Caco-2 (cell line): ENCODE measurements at regions not wholly inside any gene's neighbourhood (a gene's known extent, or its start where the extent isn't known, plus 50 kb on each side); places are given as distances from the start of the nearest gene placed in this dataset.
A peak's percentile ranks its signal among the peaks of the same experiment; 100 is the strongest.

Source experiments
- BruUV-seq: library from RNA; stranded (reverse); fragments of 400-500 nt; replicated peaks from 2 replicates; lab custom pipeline; 2021; lab: Mats Ljungman, UMichigan
- CTCF ChIA-PET: fragments of 300-600 bp; sonication (Branson Sonifier 250); formaldehyde crosslinking; loops from one replicate; lab custom pipeline; 2022; ENCODE audit warnings: antibody characterized with exemption; lab: Charles Lee
- POLR2A ChIA-PET: fragments of 300-600 bp; sonication (Branson Sonifier 250); formaldehyde crosslinking; loops from one replicate; lab custom pipeline; 2022; ENCODE audit warnings: antibody characterized with exemption; lab: Charles Lee
- DNase-seq, 2 experiments: peaks; one replicate each; pipeline versions ENCODE4 v3.0.0 to v3.0.0-alpha.2; 2020 to 2022
- H3K27me3 ChIP-seq: replicated peaks from 2 replicates; pipeline ENCODE4 v1.6.0; 2011; ENCODE audit warnings: low read length; ENCODE audit not compliant: control insufficient read depth, insufficient read depth
- H3K36me3 ChIP-seq: 2 replicates; pipeline ENCODE4 v1.5.1; 2011; ENCODE audit warnings: low read length; ENCODE audit not compliant: control insufficient read depth, insufficient read depth
- H3K4me1 ChIP-seq: fragments of 250-450 bp; sonication (Bioruptor Pico); 2 replicates; pipeline ENCODE4 v1.5.1; 2020; ENCODE audit warnings: mild to moderate bottlenecking
- H3K4me3 ChIP-seq: 2 replicates; pipeline ENCODE4 v1.5.1; 2011; ENCODE audit warnings: low read depth, mild to moderate bottlenecking, control low read depth, low read length
- H3K9me3 ChIP-seq: fragments of 250-450 bp; sonication (Bioruptor Pico); 2 replicates; pipeline ENCODE4 v1.5.1; 2020; ENCODE audit warnings: mild to moderate bottlenecking, moderate library complexity
- H3K27ac Mint-ChIP-seq: one replicate; pipeline ENCODE4 v1.8.0; 2022; ENCODE audit warnings: mixed read lengths; ENCODE audit not compliant: unreplicated experiment
- H3K27me3 Mint-ChIP-seq: one replicate; pipeline ENCODE4 v1.8.0; 2022; ENCODE audit warnings: mixed read lengths; ENCODE audit not compliant: insufficient read depth, unreplicated experiment
- H3K36me3 Mint-ChIP-seq: one replicate; pipeline ENCODE4 v1.8.0; 2022; ENCODE audit warnings: mild to moderate bottlenecking, mixed read lengths; ENCODE audit not compliant: insufficient read depth, unreplicated experiment
- H3K4me1 Mint-ChIP-seq: one replicate; pipeline ENCODE4 v1.8.0; 2022; ENCODE audit warnings: low read depth, mixed read lengths; ENCODE audit not compliant: unreplicated experiment
- H3K4me3 Mint-ChIP-seq: one replicate; pipeline ENCODE4 v1.8.0; 2022; ENCODE audit warnings: mild to moderate bottlenecking, moderate library complexity, mixed read lengths; ENCODE audit not compliant: unreplicated experiment
- H3K9me3 Mint-ChIP-seq: one replicate; pipeline ENCODE4 v1.8.0; 2022; ENCODE audit warnings: mixed read lengths; ENCODE audit not compliant: unreplicated experiment
- intact Hi-C: fragments of 100-400 bp; cut with micrococcal nuclease; formaldehyde crosslinking; loops from one replicate; pipeline ENCODE4 v1.10.0; 2022; ENCODE audit not compliant: unreplicated experiment
- TF ChIP-seq, protein P1 (sequence below), 2 experiments: fragments of 200-600 bp in 1 of 2; IDR thresholded peaks; 1 replicate in 1 of 2; 2 replicates in 1 of 2; pipeline versions ENCODE4 v1.5.1 to v1.8.0; 2011 to 2022; ENCODE audit warnings: antibody characterized with exemption in 1 of 2, control low read depth in 1 of 2, inconsistent platforms in 1 of 2, low read depth in 1 of 2, low read length in 1 of 2, mild to moderate bottlenecking in 1 of 2, moderate library complexity in 1 of 2; ENCODE audit not compliant: insufficient read depth in 1 of 2, severe bottlenecking in 1 of 2, unreplicated experiment in 1 of 2

DNA sequence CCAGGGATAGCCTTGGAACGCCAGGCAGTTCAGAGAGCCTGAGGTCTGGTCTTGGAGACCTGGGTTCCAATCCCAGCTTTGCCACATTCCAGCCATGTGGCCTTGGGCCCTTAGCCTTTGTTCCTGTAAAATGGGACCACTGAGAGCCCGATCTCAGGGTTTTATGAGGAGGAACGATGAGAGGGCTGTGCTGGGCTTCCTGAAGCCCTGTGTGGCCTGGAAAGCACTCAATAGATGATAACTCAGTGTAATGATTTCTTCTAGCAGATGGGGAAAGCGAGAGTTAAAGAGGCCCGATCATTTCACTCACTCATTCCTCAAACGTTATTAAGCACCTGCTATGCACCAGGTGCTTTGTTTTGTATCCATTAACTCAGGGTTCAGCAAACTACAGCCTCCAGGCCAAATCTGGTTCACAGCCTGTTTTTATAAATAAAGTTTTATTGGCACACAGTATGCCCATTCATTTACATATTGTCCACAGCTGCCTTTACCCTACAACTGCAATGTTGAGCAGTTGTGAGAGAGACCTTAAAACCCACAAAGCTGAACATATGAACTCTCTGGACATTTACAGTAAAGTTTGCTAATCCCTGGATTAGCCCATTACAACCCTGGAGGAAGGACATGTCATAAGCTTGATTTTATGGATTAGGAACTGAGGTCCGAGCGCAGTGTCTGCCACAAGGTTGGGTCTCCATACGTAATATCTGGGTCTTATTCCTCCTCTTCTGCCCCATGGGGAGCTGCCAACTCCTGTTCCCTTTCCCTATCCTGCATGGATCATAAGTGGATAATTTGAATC, 90.4 kb downstream of the CEBPB start:
- Histone ChIP-seq H3K36me3 (no peaks in the 10 kb centered on the region), H3K4me1 (peaks cover 34% of the 10 kb centered on the region), H3K27me3 (no peaks in the 10 kb centered on the region), H3K4me3 (no peak overlapping the region), H3K9me3 (no peaks in the 10 kb centered on the region)
- H3K27me3 Mint-ChIP-seq = no peaks in the 10 kb centered on the region
- intact Hi-C loops = no loop called here
- POLR2A ChIA-PET = no interaction called here
- no peaks in the 10 kb centered on the region for H3K36me3 Mint-ChIP-seq
- H3K4me3 Mint-ChIP-seq = no peak overlapping the region
- no peaks in the 10 kb centered on the region for H3K9me3 Mint-ChIP-seq
- no peak overlapping the region for H3K27ac Mint-ChIP-seq
- DNase-seq = no peak
- no TSS peak for BruUV-seq
- TF ChIP-seq, protein P1, sequence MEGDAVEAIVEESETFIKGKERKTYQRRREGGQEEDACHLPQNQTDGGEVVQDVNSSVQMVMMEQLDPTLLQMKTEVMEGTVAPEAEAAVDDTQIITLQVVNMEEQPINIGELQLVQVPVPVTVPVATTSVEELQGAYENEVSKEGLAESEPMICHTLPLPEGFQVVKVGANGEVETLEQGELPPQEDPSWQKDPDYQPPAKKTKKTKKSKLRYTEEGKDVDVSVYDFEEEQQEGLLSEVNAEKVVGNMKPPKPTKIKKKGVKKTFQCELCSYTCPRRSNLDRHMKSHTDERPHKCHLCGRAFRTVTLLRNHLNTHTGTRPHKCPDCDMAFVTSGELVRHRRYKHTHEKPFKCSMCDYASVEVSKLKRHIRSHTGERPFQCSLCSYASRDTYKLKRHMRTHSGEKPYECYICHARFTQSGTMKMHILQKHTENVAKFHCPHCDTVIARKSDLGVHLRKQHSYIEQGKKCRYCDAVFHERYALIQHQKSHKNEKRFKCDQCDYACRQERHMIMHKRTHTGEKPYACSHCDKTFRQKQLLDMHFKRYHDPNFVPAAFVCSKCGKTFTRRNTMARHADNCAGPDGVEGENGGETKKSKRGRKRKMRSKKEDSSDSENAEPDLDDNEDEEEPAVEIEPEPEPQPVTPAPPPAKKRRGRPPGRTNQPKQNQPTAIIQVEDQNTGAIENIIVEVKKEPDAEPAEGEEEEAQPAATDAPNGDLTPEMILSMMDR (IDR thresholded peaks at IDR 0.05; ENCODE audit: insufficient read depth in 1 of 2, low read depth in 1 of 2, low read length in 1 of 2, severe bottlenecking in 1 of 2, unreplicated experiment in 1 of 2) = no peak
- H3K4me1 Mint-ChIP-seq = peaks cover 14% of the 10 kb centered on the region
- CTCF ChIA-PET = interaction anchor here (0.6 to 0.7 kb wide), 4 partner anchors 7 to 35 kb away, joined by 3 read pairs; no protein-coding TSS in a partner anchor

DNA sequence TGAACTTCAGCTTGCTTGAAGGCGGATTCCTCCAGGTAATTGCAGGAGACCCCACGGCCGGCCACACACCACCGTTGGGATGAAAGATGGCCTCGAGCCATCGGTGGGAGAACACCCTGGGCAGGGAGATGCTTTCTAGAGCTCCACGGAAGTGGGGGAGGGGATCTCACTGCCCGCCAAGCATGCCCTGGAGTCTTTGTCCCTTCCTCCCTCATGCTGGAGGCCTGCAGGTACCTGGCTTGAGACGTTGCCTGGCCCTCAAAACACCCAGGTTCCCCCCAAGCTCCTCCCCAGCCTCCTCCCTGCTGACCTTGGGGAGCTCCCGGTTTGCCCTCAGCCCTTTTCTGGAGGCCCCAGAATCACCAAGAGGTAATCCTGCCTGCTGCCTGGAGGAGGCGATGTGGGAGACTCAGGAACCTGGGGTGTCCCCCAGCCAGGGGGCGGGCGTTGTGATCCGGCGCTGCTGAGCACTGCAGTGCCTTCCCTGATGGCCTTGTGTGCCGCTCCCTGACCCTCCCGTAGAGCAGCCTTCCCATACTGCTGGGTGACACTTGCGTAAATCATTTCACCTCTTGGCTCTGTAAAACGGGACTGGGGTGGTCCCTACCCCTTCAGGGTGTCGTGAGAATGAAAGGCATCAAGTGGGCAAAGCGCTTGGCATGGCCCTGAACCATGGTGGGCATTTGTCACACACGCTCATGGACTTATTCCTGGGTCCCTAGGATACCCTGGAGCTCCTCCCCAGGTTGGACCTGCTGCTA, 91.4 kb downstream of the CEBPB start:
- H3K27ac Mint-ChIP-seq = no peak overlapping the region
- Histone ChIP-seq H3K36me3 (no peaks in the 10 kb centered on the region), H3K9me3 (no peaks in the 10 kb centered on the region), H3K4me3 (no peak overlapping the region), H3K4me1 (peaks cover 41% of the 10 kb centered on the region), H3K27me3 (no peaks in the 10 kb centered on the region)
- H3K36me3 Mint-ChIP-seq = no peaks in the 10 kb centered on the region
- DNase-seq = peak in 1 of 2 experiments; percentile 52
- CTCF ChIA-PET = interaction anchor here (0.6 to 0.7 kb wide), 5 partner anchors 8 to 115 kb away, joined by 3 to 4 read pairs (median 3); no protein-coding TSS in a partner anchor
- BruUV-seq = no TSS peak
- H3K27me3 Mint-ChIP-seq = no peaks in the 10 kb centered on the region
- TF ChIP-seq, protein P1 (IDR thresholded peaks at IDR 0.05; ENCODE audit: insufficient read depth in 1 of 2, low read depth in 1 of 2, low read length in 1 of 2, severe bottlenecking in 1 of 2, unreplicated experiment in 1 of 2) = peak; percentile 15 to 33
- H3K9me3 Mint-ChIP-seq = no peaks in the 10 kb centered on the region
- POLR2A ChIA-PET = no interaction called here
- peaks cover 11% of the 10 kb centered on the region for H3K4me1 Mint-ChIP-seq
- intact Hi-C loops = no loop called here
- H3K4me3 Mint-ChIP-seq = no peak overlapping the region

DNA sequence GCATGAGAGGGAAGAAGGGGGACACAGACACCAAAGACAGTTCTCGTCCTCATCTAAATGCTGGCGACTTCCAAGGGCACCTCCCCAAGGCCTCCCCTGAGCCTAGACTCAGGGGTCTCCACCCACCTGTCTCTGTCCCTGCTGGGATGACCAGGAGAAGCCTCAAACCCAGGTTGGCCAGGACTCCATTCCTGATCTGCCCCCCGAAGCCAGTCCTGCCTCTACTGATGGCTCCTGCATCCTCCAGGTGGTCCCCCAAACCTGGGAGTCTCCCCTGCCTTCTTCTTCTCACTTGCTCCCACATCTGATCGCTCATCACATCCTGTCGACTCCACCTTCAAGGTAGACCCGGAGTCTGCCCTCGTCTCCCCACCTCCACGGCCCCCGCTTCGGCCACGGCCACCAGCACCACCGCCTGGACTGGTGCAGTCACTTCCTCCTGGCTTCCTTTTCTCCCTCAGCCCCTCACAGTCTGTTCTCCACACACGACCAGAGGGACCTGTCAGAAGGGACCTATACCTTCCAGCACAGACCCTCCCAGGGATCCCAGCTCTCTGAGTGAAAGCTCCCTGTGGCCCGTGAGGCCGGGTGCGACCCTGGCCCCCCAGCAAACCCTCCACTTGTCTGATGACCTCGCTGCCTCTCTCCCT, 92.1 kb downstream of the CEBPB start:
- ChIA-PET CTCF (interaction anchor here (0.5 to 0.6 kb wide), 2 partner anchors 95 to 115 kb away, joined by 4 read pairs; no protein-coding TSS in a partner anchor), POLR2A (interaction anchor here (0.5 kb wide), 1 partner anchor 311 kb away, joined by 4 read pairs; no protein-coding TSS in a partner anchor)
- Histone ChIP-seq H3K4me1 (peaks cover 34% of the 10 kb centered on the region), H3K36me3 (no peaks in the 10 kb centered on the region), H3K9me3 (no peaks in the 10 kb centered on the region), H3K4me3 (no peak overlapping the region), H3K27me3 (no peaks in the 10 kb centered on the region)
- no peak for DNase-seq
- peaks cover 7% of the 10 kb centered on the region for H3K4me1 Mint-ChIP-seq
- no peak overlapping the region for H3K27ac Mint-ChIP-seq
- H3K36me3 Mint-ChIP-seq = no peaks in the 10 kb centered on the region
- no TSS peak for BruUV-seq
- H3K27me3 Mint-ChIP-seq = no peaks in the 10 kb centered on the region
- H3K4me3 Mint-ChIP-seq = no peak overlapping the region
- no peaks in the 10 kb centered on the region for H3K9me3 Mint-ChIP-seq
- intact Hi-C loops = no loop called here
- TF ChIP-seq, protein P1 (IDR thresholded peaks at IDR 0.05; ENCODE audit: insufficient read depth in 1 of 2, low read depth in 1 of 2, low read length in 1 of 2, severe bottlenecking in 1 of 2, unreplicated experiment in 1 of 2) = no peak
